ENCODE measurements at regions not wholly inside any gene's neighbourhood (a gene's known extent, or its start where the extent isn't known, plus 50 kb on each side); places are given as distances from the start of the nearest gene placed in this dataset.

DNA sequence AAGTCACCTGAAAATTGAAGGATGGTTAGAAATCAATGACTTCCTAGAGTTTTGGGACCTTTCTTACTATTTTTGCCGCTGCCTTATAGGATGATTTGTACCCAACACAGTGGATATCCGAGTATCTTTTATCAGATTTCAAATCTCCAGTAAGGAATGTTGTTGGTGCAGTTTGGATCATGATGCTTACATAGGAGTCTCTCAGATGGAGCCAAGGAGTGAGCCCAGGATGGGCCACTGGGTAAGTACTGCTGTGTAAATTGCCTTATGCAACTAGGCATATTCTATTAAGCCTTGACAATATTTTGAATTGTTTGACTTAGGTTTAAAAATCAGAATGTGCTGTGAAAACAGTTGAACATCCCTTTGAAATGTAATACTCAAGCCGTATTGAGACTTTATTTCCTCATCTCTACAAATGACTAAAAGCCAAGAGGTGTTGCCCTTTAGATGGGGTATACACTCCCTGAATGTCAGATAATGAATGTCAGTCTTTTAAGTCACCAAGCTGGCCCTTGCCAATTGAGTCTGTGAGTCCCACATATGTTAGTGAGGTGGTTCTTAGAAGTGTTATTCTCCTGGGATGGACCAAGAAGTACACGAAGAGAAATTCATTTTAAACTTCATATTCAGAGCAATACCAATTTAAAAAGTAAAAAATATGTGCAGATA is 271.8 kb upstream of the CTNND2 start:
- TF ChIP-seq, protein P1, sequence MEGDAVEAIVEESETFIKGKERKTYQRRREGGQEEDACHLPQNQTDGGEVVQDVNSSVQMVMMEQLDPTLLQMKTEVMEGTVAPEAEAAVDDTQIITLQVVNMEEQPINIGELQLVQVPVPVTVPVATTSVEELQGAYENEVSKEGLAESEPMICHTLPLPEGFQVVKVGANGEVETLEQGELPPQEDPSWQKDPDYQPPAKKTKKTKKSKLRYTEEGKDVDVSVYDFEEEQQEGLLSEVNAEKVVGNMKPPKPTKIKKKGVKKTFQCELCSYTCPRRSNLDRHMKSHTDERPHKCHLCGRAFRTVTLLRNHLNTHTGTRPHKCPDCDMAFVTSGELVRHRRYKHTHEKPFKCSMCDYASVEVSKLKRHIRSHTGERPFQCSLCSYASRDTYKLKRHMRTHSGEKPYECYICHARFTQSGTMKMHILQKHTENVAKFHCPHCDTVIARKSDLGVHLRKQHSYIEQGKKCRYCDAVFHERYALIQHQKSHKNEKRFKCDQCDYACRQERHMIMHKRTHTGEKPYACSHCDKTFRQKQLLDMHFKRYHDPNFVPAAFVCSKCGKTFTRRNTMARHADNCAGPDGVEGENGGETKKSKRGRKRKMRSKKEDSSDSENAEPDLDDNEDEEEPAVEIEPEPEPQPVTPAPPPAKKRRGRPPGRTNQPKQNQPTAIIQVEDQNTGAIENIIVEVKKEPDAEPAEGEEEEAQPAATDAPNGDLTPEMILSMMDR (IDR thresholded peaks at IDR 0.05), result no peak
- no peaks in the 10 kb centered on the region for H3K27me3 ChIP-seq
- no peaks in the 10 kb centered on the region for H3K36me3 ChIP-seq
- no peak for DNase-seq (ENCODE audit: low spot score)
- H3K27ac ChIP-seq, result no peak overlapping the region
- H3K9me3 ChIP-seq, result no peaks in the 10 kb centered on the region
- no peak overlapping the region for H3K4me3 ChIP-seq
- no peaks in the 10 kb centered on the region for H3K4me1 ChIP-seq

DNA sequence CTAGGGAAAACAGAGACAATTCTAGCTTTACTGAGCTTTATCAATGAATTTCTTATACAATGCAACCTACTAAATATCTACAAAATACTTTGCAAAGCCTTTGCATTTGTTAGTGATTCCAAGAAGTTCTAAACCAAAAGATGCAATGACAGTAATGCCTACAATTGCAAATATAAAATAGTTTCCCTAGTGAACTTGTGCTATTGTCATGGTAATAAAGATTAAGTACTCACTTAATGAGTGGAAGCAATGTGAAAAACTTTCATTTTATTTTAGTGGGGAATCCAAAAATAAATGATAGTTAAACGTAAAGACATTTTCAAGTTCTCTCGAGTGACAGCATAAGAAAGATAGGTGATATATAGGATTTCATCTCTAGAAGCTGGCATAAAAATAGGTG is 270.5 kb upstream of the CTNND2 start:
- H3K27ac ChIP-seq, result no peak overlapping the region
- no peaks in the 10 kb centered on the region for H3K9me3 ChIP-seq
- DNase-seq (ENCODE audit: low spot score), result no peak
- no peak overlapping the region for H3K4me3 ChIP-seq
- no peaks in the 10 kb centered on the region for H3K27me3 ChIP-seq
- no peaks in the 10 kb centered on the region for H3K4me1 ChIP-seq
- TF ChIP-seq, protein P1 (IDR thresholded peaks at IDR 0.05), result no peak
- no peaks in the 10 kb centered on the region for H3K36me3 ChIP-seq

DNA sequence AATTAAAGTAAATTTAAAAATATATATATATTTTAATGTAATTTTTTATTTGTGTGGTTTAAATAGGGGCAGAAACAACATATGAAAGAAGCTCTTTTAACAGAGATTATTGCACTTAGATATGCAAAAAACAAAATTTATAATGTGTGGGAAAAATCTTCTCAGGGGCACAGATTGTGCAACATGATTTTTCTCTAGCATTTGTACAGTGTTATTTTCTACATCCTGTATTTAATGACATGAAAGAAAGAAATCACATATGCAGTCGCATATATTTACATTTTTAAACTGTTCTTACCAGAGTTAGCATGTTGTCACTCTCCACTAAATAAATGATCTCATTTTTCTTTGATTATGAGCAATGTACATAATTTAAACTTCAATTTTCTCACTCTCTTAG is 265.3 kb upstream of the CTNND2 start:
- no peak overlapping the region for H3K4me3 ChIP-seq
- H3K4me1 ChIP-seq, result no peaks in the 10 kb centered on the region
- TF ChIP-seq, protein P1 (IDR thresholded peaks at IDR 0.05), result no peak
- no peak overlapping the region for H3K27ac ChIP-seq
- H3K36me3 ChIP-seq, result no peaks in the 10 kb centered on the region
- no peaks in the 10 kb centered on the region for H3K27me3 ChIP-seq
- H3K9me3 ChIP-seq, result no peaks in the 10 kb centered on the region
- no peak for DNase-seq (ENCODE audit: low spot score)

DNA sequence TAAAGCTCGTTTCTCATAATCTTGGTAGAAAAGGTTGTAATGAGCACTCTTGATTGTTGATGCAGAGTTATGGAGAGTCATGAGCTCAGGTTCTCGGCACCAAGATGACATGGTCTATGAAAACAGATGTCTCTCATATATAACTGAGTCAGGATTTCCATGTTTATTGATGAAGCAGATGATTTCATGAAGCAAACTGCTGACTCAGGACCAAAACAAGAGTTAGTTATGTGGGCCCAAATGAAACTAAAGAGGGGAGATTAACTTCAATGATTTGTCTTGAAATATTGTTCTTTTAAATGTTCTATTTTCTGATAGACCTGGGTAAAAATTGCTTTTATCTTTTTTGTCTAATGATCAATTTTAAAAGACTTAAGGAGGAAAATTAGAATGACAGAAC is 258.6 kb upstream of the CTNND2 start:
- Histone ChIP-seq H3K4me3 (no peak overlapping the region), H3K4me1 (no peaks in the 10 kb centered on the region), H3K36me3 (no peaks in the 10 kb centered on the region), H3K9me3 (no peaks in the 10 kb centered on the region), H3K27ac (no peak overlapping the region), H3K27me3 (no peaks in the 10 kb centered on the region)
- TF ChIP-seq, protein P1 (IDR thresholded peaks at IDR 0.05), result no peak
- no peak for DNase-seq (ENCODE audit: low spot score)

DNA sequence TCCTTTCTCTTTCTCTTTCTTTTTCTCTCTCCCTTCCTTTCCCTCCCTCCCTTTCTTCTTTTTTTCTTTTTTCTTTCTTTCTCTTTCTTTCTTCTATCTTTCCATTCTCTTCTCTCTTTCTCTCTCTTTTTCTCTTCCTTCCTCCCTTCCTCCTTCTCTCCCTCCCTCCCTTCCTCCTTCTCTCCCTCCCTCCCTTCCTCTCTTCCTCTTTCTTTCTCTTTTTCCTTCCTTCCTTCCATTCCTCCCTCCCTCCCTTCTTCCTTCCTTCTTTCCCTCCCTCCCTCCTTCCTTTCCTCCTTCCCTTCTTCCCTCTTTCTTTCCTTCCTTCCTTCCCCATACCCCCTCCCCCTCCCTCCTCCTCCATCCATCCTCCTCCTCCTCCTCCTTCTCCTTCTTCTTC is 243.3 kb upstream of the CTNND2 start:
- H3K27me3 ChIP-seq, result no peaks in the 10 kb centered on the region
- no peak overlapping the region for H3K4me3 ChIP-seq
- H3K27ac ChIP-seq, result no peak overlapping the region
- H3K4me1 ChIP-seq, result no peaks in the 10 kb centered on the region
- no peak for DNase-seq (ENCODE audit: low spot score)
- H3K36me3 ChIP-seq, result no peaks in the 10 kb centered on the region
- peaks cover 0 to 7% of the 10 kb centered on the region in 2 donors for H3K9me3 ChIP-seq
- TF ChIP-seq, protein P1 (IDR thresholded peaks at IDR 0.05), result no peak

DNA sequence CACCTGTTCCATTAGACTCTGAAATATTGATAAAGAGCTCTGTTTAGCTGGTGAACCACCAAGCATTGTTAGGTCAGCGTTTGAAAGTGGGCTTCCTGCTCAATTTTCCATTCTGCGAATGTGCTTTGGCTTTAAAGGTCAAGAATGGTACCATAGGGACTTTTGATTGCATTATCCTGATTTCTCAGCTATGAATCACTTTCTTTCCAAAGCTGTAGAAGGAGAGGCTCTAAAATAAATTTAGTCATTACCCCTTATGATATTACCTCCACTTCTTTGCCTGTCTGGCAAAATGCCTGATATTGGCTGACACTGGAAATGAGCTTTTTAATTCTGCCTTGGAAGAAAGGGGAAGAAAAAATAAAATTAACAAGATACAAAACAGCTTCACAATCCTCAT is 237.2 kb upstream of the CTNND2 start:
- Histone ChIP-seq H3K36me3 (no peaks in the 10 kb centered on the region), H3K4me3 (no peak overlapping the region), H3K4me1 (no peaks in the 10 kb centered on the region), H3K9me3 (no peaks in the 10 kb centered on the region), H3K27ac (no peak overlapping the region), H3K27me3 (no peaks in the 10 kb centered on the region)
- TF ChIP-seq, protein P1 (IDR thresholded peaks at IDR 0.05), result no peak
- no peak for DNase-seq (ENCODE audit: low spot score)
